Mononuclear cell (primary cell): ENCODE measurements at regions not wholly inside any gene's neighbourhood (a gene's known extent, or its start where the extent isn't known, plus 50 kb on each side); places are given as distances from the start of the nearest gene placed in this dataset.

Source experiments
- H3K27me3 ChIP-seq: 2 replicates; pipeline ENCODE4 v1.6.0; 2011; ENCODE audit warnings: low read length, control low read depth; ENCODE audit not compliant: insufficient read depth
- H3K4me1 ChIP-seq: 2 replicates; pipeline ENCODE4 v1.5.1; 2011; ENCODE audit warnings: mild to moderate bottlenecking, low read length, control low read depth; ENCODE audit not compliant: insufficient read depth
- H3K4me3 ChIP-seq: 2 replicates; pipeline ENCODE4 v1.5.1; 2011; ENCODE audit warnings: mild to moderate bottlenecking, low read length, moderate library complexity
- H3K9me3 ChIP-seq: 2 replicates; pipeline ENCODE4 v1.5.1; 2011; ENCODE audit warnings: low read depth, mild to moderate bottlenecking, control low read depth, low read length

GRCh38 chr20:60904730-60905129 lies 347.3 kb upstream of the CDH4 start:
- Histone ChIP-seq H3K4me1 (no peaks in the 10 kb centered on the region), H3K9me3 (no peaks in the 10 kb centered on the region), H3K27me3 (no peaks in the 10 kb centered on the region), H3K4me3 (no peak overlapping the region)

- Histone ChIP-seq H3K4me1 (no peaks in the 10 kb centered on the region), H3K9me3 (no peaks in the 10 kb centered on the region), H3K27me3 (no peaks in the 10 kb centered on the region)
These were observed 346.1 kb upstream of the CDH4 start for GRCh38 chr20:60905919-60906318.

DNA sequence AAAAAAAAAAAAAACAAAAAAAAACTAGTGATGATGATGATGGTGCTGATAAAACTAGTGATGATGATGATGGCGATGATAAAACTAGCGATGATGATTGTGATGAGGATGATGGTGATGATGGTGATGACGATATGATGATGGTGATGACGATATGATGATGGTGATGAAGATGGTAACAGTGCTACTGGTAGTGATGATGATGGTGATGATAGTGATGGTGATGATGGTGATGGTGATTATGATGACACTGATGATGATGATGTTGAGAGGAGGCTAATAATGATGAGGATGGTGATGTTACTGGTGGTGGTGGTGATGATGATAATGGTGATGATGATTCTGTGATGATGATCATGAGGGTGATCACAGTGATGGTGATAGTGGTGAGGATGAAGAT lies 345.5 kb upstream of the CDH4 start:
- Histone ChIP-seq H3K4me3 (no peak overlapping the region), H3K4me1 (no peaks in the 10 kb centered on the region), H3K9me3 (no peaks in the 10 kb centered on the region), H3K27me3 (no peaks in the 10 kb centered on the region)

More at GRCh38 chr20:60905919-60906318, 346.1 kb upstream of the CDH4 start:
- no peak overlapping the region for H3K4me3 ChIP-seq

GRCh38 chr20:60913298-60913697 lies 338.8 kb upstream of the CDH4 start:
- Histone ChIP-seq H3K4me1 (no peaks in the 10 kb centered on the region), H3K4me3 (no peak overlapping the region), H3K9me3 (no peaks in the 10 kb centered on the region)

DNA sequence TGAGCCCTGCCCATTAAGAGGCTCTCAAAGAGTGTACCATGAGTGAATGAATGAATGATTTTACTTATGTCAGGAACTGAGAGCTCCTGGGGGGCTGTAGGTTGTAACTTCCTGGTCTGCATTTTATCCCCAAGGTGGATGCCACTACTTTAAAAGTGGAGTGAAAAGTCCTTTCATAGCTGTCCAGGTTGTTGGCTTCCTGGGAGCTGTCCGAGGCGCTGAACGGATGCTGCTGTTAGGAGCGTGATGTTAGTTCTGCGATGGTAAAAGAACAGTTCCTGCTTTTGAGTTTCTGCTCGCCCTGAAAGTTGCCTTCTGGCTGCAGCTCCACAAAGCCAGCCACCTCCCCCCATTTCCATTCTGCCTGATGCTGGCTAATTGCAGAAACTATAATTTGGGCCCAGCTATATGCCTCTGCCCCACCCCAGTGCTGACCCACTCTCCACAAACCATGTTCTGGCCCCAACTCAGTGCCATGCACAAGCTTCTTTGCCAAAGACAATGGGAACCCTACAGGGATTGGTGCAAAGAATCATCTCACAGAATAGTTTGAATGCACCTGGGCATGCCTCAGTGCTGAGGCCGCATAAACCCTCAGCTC lies 330.9 kb upstream of the CDH4 start:
- H3K27me3 ChIP-seq: no peaks in the 10 kb centered on the region
- no peak overlapping the region for H3K4me3 ChIP-seq
- H3K4me1 ChIP-seq: no peaks in the 10 kb centered on the region
- no peaks in the 10 kb centered on the region for H3K9me3 ChIP-seq

More at GRCh38 chr20:60913298-60913697, 338.8 kb upstream of the CDH4 start:
- H3K27me3 ChIP-seq: no peaks in the 10 kb centered on the region

DNA sequence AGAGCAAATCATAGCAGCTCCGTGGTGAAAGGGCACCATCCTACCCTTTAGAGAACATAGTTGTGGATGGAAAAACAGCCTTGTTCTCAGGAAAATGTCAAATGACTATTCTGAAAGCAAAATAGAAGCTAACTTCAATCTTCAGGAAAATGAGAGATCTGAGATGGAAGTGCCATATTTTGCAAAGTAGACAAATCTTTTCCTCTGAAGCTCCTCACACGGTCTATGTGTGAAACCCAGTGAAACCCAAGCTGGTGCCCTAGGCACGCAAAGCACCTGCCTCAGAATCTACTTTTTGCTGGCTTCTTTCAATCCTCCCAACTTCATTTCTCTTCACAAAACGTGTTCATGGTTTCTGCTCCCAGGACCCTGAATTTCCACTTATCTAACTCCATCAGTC lies 325.2 kb upstream of the CDH4 start:
- Histone ChIP-seq H3K4me3 (no peak overlapping the region), H3K27me3 (no peaks in the 10 kb centered on the region), H3K9me3 (no peaks in the 10 kb centered on the region), H3K4me1 (no peaks in the 10 kb centered on the region)

- H3K4me1 ChIP-seq: no peaks in the 10 kb centered on the region
- H3K9me3 ChIP-seq: no peaks in the 10 kb centered on the region
- H3K27me3 ChIP-seq: no peaks in the 10 kb centered on the region
- no peak overlapping the region for H3K4me3 ChIP-seq
These were observed 323.7 kb upstream of the CDH4 start for GRCh38 chr20:60928341-60928740.

DNA sequence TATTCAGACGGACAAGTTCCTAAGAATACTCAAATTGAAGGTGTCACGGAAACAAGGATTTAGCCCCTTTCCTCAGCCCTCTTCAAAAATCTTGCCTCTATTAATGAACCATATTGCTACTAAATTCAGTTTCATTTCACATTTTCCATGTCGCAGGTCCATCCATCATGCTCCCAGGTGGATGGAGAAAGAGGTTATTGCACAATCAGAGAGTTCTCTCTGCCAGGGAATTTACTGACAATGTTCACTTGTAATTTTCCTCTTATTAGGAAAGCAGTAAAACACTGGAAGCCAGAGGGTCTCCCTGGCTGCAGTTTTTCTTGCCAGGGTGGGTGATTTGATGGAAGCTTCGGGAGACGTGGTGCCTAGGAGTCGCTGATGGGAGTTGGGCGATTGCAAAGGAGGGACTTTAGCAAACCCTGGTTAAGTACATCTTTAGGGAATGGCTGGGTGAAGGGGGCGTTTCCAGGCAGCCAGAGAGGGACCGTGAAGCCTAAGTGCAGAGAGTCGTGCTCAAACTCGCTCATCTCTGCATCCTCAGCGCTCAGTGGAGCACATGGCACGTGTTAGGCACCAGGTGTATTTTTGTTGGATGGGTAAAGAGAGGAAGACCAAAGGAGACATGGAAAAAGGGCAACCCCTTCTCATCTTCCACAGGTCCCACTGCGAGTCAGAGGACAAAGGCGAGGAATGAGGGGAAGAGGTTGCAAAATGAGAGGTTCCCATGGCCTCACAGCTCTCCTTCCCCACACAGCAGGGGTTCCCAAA lies 321.9 kb upstream of the CDH4 start:
- no peaks in the 10 kb centered on the region for H3K9me3 ChIP-seq
- no peaks in the 10 kb centered on the region for H3K27me3 ChIP-seq

GRCh38 chr20:60931696-60932095 lies 320.4 kb upstream of the CDH4 start:
- no peaks in the 10 kb centered on the region for H3K4me1 ChIP-seq
- no peaks in the 10 kb centered on the region for H3K27me3 ChIP-seq
- H3K9me3 ChIP-seq: no peaks in the 10 kb centered on the region
- H3K4me3 ChIP-seq: no peak overlapping the region

More for the DNA sequence above, 321.9 kb upstream of the CDH4 start:
- H3K4me3 ChIP-seq: no peak overlapping the region
- H3K4me1 ChIP-seq: no peaks in the 10 kb centered on the region

DNA sequence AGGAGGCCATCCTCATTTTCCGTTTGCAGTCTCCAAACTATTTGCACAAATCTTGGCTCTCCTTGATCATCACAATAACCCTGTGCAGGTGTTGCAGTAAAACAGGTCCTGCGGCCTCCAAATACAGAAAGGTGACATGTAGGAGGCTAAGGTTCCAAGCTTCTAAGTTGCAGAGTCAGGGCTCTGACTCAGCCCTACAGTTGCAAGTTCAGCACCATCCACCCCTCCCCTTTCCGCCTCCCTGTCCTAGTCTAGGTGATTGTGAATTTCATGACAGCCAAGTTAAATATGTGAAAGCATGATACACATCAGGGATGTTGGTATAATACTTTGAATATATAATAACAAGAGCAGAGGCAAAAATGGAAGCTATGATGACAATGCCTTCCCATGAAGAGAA lies 317.3 kb upstream of the CDH4 start:
- Histone ChIP-seq H3K4me3 (no peak overlapping the region), H3K4me1 (no peaks in the 10 kb centered on the region)

DNA sequence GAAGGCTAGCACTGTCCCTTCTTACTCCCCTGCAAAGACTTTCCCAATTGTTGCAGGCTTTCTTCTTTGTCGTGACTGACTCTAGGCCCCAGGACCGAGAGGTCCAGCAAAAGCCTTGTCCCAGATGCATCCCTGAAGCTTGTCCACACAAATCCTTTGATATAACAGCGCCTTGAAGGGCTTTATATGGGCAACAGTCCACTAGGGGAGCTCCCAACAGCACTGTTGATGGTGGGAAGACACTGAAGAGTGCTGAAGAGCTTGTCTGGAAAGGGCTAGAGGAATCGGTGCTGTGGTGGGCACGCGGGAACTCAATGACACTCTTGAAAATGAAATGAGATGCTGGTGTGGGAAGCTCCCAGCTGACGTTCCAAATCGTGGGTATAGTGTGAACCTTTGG lies 316.1 kb upstream of the CDH4 start:
- Histone ChIP-seq H3K27me3 (no peaks in the 10 kb centered on the region), H3K9me3 (no peaks in the 10 kb centered on the region), H3K4me1 (no peaks in the 10 kb centered on the region), H3K4me3 (no peak overlapping the region)

More for the DNA sequence above, 317.3 kb upstream of the CDH4 start:
- Histone ChIP-seq H3K27me3 (no peaks in the 10 kb centered on the region), H3K9me3 (no peaks in the 10 kb centered on the region)

GRCh38 chr20:60937585-60937984 lies 314.5 kb upstream of the CDH4 start:
- no peaks in the 10 kb centered on the region for H3K27me3 ChIP-seq
- H3K4me3 ChIP-seq: no peak overlapping the region
- H3K4me1 ChIP-seq: no peaks in the 10 kb centered on the region
- H3K9me3 ChIP-seq: no peaks in the 10 kb centered on the region

GRCh38 chr20:60941379-60941778 lies 310.7 kb upstream of the CDH4 start:
- H3K9me3 ChIP-seq: no peaks in the 10 kb centered on the region
- no peaks in the 10 kb centered on the region for H3K4me1 ChIP-seq
- H3K27me3 ChIP-seq: no peaks in the 10 kb centered on the region
- H3K4me3 ChIP-seq: no peak overlapping the region

GRCh38 chr20:60947819-60948218 lies 304.2 kb upstream of the CDH4 start:
- H3K27me3 ChIP-seq: no peaks in the 10 kb centered on the region

GRCh38 chr20:60948224-60948623 lies 303.8 kb upstream of the CDH4 start:
- Histone ChIP-seq H3K9me3 (no peaks in the 10 kb centered on the region), H3K27me3 (no peaks in the 10 kb centered on the region), H3K4me3 (no peak overlapping the region), H3K4me1 (no peaks in the 10 kb centered on the region)

More at GRCh38 chr20:60947819-60948218, 304.2 kb upstream of the CDH4 start:
- H3K4me3 ChIP-seq: no peak overlapping the region
- no peaks in the 10 kb centered on the region for H3K9me3 ChIP-seq
- H3K4me1 ChIP-seq: no peaks in the 10 kb centered on the region

DNA sequence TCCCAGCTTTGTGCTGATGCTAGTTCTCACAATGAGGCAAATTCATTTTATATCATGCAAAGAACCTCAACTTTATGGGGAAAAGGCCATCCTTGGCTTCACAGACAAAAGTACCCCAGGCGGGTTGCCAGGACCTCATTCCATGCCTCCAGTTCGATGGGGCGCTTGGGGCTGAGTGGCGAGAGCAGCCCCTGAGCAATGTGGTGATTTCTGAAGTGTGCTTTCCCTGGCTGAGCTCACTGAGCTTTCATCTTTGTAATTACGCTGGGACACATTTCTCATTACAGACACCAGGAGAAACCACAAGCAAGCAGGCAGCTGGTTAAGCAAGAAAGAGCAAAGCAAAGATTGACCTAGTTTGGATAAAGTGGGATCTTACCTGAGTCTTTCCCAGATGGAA lies 301.5 kb upstream of the CDH4 start:
- H3K4me3 ChIP-seq: no peak overlapping the region
- H3K4me1 ChIP-seq: no peaks in the 10 kb centered on the region
- no peaks in the 10 kb centered on the region for H3K9me3 ChIP-seq
- H3K27me3 ChIP-seq: no peaks in the 10 kb centered on the region
